ENCODE measurements at regions not wholly inside any gene's neighbourhood (a gene's known extent, or its start where the extent isn't known, plus 50 kb on each side); places are given as distances from the start of the nearest gene placed in this dataset.

DNA sequence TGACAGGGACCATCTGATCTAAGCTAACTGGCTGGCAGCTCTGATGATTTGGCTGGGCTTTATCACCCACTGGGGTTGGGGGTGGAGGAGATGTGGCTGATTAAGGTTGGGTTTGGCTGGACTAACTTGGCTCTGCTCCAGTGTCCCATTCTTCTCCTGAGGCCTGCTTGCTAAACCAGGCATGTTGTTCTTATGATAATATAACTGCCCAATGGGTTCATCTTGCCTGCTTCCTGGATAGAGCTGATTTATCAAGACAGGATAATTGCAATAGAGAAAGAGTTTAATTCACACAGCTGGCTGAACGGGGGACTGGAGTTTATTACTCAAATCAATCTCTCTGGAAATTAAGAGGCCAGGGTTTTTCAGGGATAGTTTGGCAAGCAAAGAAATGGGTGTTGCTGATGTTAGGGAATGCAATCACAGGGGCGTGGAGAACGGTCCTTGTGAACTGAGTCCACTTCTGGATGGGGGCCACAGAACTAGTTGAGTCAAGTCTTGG is 150.4 kb downstream of the PTH2R start:
- H3K79me2 ChIP-seq (ENCODE audit: control insufficient read depth, insufficient read depth, low read length) = no peaks in the 10 kb centered on the region
- H3K36me3 ChIP-seq (ENCODE audit: control insufficient read depth, insufficient read depth, low read length) = no peaks in the 10 kb centered on the region
- no peaks in the 10 kb centered on the region for H3K9me3 ChIP-seq (ENCODE audit: control insufficient read depth, insufficient read depth, low read depth, low read length)
- no peaks in the 10 kb centered on the region for H3K4me1 ChIP-seq (ENCODE audit: control insufficient read depth, extremely low read depth, insufficient read depth, low read length)
- DNase-seq (ENCODE audit: low read depth in 2 of 2) = no peak
- H3K27ac ChIP-seq (ENCODE audit: insufficient read depth, low read length) = no peak overlapping the region
- TF ChIP-seq EZH2 (IDR thresholded peaks at IDR 0.05; ENCODE audit: low read length, missing control alignments) = no peak
- TF ChIP-seq, protein P1, sequence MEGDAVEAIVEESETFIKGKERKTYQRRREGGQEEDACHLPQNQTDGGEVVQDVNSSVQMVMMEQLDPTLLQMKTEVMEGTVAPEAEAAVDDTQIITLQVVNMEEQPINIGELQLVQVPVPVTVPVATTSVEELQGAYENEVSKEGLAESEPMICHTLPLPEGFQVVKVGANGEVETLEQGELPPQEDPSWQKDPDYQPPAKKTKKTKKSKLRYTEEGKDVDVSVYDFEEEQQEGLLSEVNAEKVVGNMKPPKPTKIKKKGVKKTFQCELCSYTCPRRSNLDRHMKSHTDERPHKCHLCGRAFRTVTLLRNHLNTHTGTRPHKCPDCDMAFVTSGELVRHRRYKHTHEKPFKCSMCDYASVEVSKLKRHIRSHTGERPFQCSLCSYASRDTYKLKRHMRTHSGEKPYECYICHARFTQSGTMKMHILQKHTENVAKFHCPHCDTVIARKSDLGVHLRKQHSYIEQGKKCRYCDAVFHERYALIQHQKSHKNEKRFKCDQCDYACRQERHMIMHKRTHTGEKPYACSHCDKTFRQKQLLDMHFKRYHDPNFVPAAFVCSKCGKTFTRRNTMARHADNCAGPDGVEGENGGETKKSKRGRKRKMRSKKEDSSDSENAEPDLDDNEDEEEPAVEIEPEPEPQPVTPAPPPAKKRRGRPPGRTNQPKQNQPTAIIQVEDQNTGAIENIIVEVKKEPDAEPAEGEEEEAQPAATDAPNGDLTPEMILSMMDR (conservative IDR thresholded peaks at IDR 0.05 in 1 of 2, IDR thresholded peaks at IDR 0.05 in 1 of 2; ENCODE audit: low read depth in 1 of 2, low read length in 2 of 2) = no peak
- H3K9ac ChIP-seq (ENCODE audit: insufficient read depth, low read length) = no peak overlapping the region
- no peak overlapping the region for H3K4me2 ChIP-seq (ENCODE audit: extremely low read depth, insufficient read depth, low read length)
- no peak overlapping the region for H2AFZ ChIP-seq (ENCODE audit: low read length)
- no peaks in the 10 kb centered on the region for H4K20me1 ChIP-seq (ENCODE audit: control insufficient read depth, extremely low read depth, insufficient read depth, low read length)
- no peaks in the 10 kb centered on the region for H3K27me3 ChIP-seq (ENCODE audit: control insufficient read depth, insufficient read depth, low read length)
- no peak overlapping the region for H3K4me3 ChIP-seq (replicated peaks in 1 of 4; ENCODE audit: control extremely low read depth in 1 of 4, insufficient read depth in 1 of 4, low read depth in 3 of 4, low read length in 4 of 4)

DNA sequence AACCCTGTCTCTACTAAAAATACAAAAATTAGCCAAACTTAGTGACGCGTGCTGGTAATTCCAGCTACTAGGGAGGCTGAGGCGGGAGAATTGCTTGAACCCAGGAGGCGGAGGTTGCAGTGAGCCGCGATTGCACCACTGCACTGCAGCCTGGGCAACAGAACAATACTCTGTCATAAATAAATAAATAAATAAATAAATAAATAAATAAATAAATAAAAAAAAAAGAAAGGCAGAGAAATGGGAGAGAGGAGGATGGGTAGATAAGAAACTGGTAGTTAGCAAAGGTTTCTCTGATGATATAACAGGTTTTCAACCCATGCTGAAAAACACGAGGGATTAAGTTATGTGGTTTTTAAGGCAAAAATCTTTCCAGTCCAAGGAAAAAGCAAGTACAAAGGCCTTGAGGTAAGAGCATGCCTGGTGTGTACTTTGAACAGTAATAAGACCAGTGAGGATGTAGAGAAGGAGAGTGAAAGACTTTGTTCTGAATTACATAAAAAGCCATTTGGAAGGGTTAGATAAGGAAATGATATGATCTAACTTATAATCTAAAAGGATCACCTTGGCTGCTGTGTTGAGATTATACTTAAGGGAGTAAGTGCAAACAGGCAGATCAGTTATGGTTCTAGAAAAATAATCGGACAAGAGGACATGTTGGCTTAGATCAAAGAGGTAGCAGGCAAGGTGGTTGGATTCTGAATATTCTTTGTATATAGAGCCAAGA is 159.3 kb downstream of the PTH2R start:
- Histone ChIP-seq H3K4me2 (ENCODE audit: extremely low read depth, insufficient read depth, low read length) (no peak overlapping the region), H4K20me1 (ENCODE audit: control insufficient read depth, extremely low read depth, insufficient read depth, low read length) (no peaks in the 10 kb centered on the region), H3K9me3 (ENCODE audit: control insufficient read depth, insufficient read depth, low read depth, low read length) (no peaks in the 10 kb centered on the region), H3K36me3 (ENCODE audit: control insufficient read depth, insufficient read depth, low read length) (no peaks in the 10 kb centered on the region), H3K79me2 (ENCODE audit: control insufficient read depth, insufficient read depth, low read length) (no peaks in the 10 kb centered on the region), H3K27ac (ENCODE audit: insufficient read depth, low read length) (no peak overlapping the region), H3K9ac (ENCODE audit: insufficient read depth, low read length) (no peak overlapping the region), H3K4me3 (replicated peaks in 1 of 4; ENCODE audit: control extremely low read depth in 1 of 4, insufficient read depth in 1 of 4, low read depth in 3 of 4, low read length in 4 of 4) (no peak overlapping the region), H3K27me3 (ENCODE audit: control insufficient read depth, insufficient read depth, low read length) (no peaks in the 10 kb centered on the region), H3K4me1 (ENCODE audit: control insufficient read depth, extremely low read depth, insufficient read depth, low read length) (no peaks in the 10 kb centered on the region), H2AFZ (ENCODE audit: low read length) (no peak overlapping the region)
- no peak for TF ChIP-seq EZH2 (IDR thresholded peaks at IDR 0.05; ENCODE audit: low read length, missing control alignments)
- DNase-seq (ENCODE audit: low read depth in 2 of 2) = no peak

GRCh38 chr2:208568203-208568602 is 161.6 kb downstream of the PTH2R start:
- Histone ChIP-seq H3K4me2 (ENCODE audit: extremely low read depth, insufficient read depth, low read length) (no peak overlapping the region), H4K20me1 (ENCODE audit: control insufficient read depth, extremely low read depth, insufficient read depth, low read length) (no peaks in the 10 kb centered on the region), H3K36me3 (ENCODE audit: control insufficient read depth, insufficient read depth, low read length) (no peaks in the 10 kb centered on the region), H3K4me3 (replicated peaks in 1 of 4; ENCODE audit: control extremely low read depth in 1 of 4, insufficient read depth in 1 of 4, low read depth in 3 of 4, low read length in 4 of 4) (no peak overlapping the region), H2AFZ (ENCODE audit: low read length) (no peak overlapping the region), H3K9ac (ENCODE audit: insufficient read depth, low read length) (no peak overlapping the region), H3K4me1 (ENCODE audit: control insufficient read depth, extremely low read depth, insufficient read depth, low read length) (no peaks in the 10 kb centered on the region), H3K9me3 (ENCODE audit: control insufficient read depth, insufficient read depth, low read depth, low read length) (no peaks in the 10 kb centered on the region), H3K27ac (ENCODE audit: insufficient read depth, low read length) (no peak overlapping the region), H3K79me2 (ENCODE audit: control insufficient read depth, insufficient read depth, low read length) (no peaks in the 10 kb centered on the region), H3K27me3 (ENCODE audit: control insufficient read depth, insufficient read depth, low read length) (no peaks in the 10 kb centered on the region)
- DNase-seq (ENCODE audit: low read depth in 2 of 2) = no peak
- TF ChIP-seq EZH2 (IDR thresholded peaks at IDR 0.05; ENCODE audit: low read length, missing control alignments) = no peak
- TF ChIP-seq, protein P1 (conservative IDR thresholded peaks at IDR 0.05 in 1 of 2, IDR thresholded peaks at IDR 0.05 in 1 of 2; ENCODE audit: low read depth in 1 of 2, low read length in 2 of 2) = no peak
